CD14-positive monocyte (primary cell): ENCODE measurements at regions not wholly inside any gene's neighbourhood (a gene's known extent, or its start where the extent isn't known, plus 50 kb on each side); places are given as distances from the start of the nearest gene placed in this dataset.
"Not testable (repeated sequence)": the region's sequence is repeated elsewhere in the genome, so short reads cannot be mapped to it uniquely, and the experiment has no call there.

Source experiments
- DNase-seq, 3 donors: peaks; one replicate each; pipeline ENCODE4 v3.0.0-alpha.2; 2011 to 2022
- H2AFZ ChIP-seq: 2 replicates; pipeline ENCODE4 v1.6.0; 2012; ENCODE audit warnings: mild to moderate bottlenecking, low read depth, low read length, inconsistent platforms; ENCODE audit not compliant: insufficient read depth, poor library complexity, severe bottlenecking
- H3K27ac ChIP-seq, 2 donors: 1 replicate in 1 of 2; 2 replicates in 1 of 2; pipeline ENCODE4 v1.5.1; 2012 to 2013; ENCODE audit warnings: low read length in 2 of 2, control low read depth in 1 of 2, inconsistent platforms in 1 of 2, low read depth in 1 of 2, mild to moderate bottlenecking in 1 of 2
- H3K27me3 ChIP-seq, 2 donors: one replicate each; pipeline versions ENCODE4 v1.6.0 to v1.6.1; 2011 to 2013; ENCODE audit warnings: low read length in 2 of 2; ENCODE audit not compliant: control insufficient read depth in 2 of 2, insufficient read depth in 2 of 2
- H3K36me3 ChIP-seq, 2 donors: replicated peaks in 1 of 2; 1 replicate in 1 of 2; 2 replicates in 1 of 2; pipeline versions ENCODE4 v1.5.1 to v1.6.1; 2012 to 2013; ENCODE audit warnings: low read length in 2 of 2, control low read depth in 1 of 2, inconsistent platforms in 1 of 2, mild to moderate bottlenecking in 1 of 2; ENCODE audit not compliant: insufficient read depth in 2 of 2, control insufficient read depth in 1 of 2
- H3K4me1 ChIP-seq, 2 donors: 1 replicate in 1 of 2; 2 replicates in 1 of 2; pipeline versions ENCODE4 v1.5.1 to v1.6.1; 2012 to 2013; ENCODE audit warnings: low read length in 2 of 2, control low read depth in 1 of 2, inconsistent platforms in 1 of 2, mild to moderate bottlenecking in 1 of 2, moderate library complexity in 1 of 2; ENCODE audit not compliant: insufficient read depth in 2 of 2, control insufficient read depth in 1 of 2
- H3K4me2 ChIP-seq: replicated peaks from 2 replicates; pipeline ENCODE3; 2012; ENCODE audit warnings: low read length, moderate library complexity, mild to moderate bottlenecking; ENCODE audit not compliant: poor library complexity, severe bottlenecking; ENCODE audit errors: extremely low read depth
- H3K4me3 ChIP-seq, 3 experiments: fragments of 200-600 bp in 1 of 3; sonication (generic) in 1 of 3; replicated peaks in 1 of 3; 1 replicate in 2 of 3; 2 replicates in 1 of 3; pipeline ENCODE4 v1.5.1; 2011 to 2013; ENCODE audit warnings: low read length in 3 of 3, mild to moderate bottlenecking in 3 of 3, control low read depth in 2 of 3, low read depth in 2 of 3, inconsistent platforms in 1 of 3, moderate library complexity in 1 of 3
- H3K79me2 ChIP-seq: 2 replicates; pipeline ENCODE4 v1.6.0; 2012; ENCODE audit warnings: mild to moderate bottlenecking, control low read depth, inconsistent platforms, low read length, moderate library complexity; ENCODE audit not compliant: insufficient read depth
- H3K9ac ChIP-seq: 2 replicates; pipeline ENCODE4 v1.6.0; 2017; ENCODE audit warnings: low read length, mild to moderate bottlenecking; ENCODE audit not compliant: insufficient read depth, poor library complexity, severe bottlenecking
- H3K9me3 ChIP-seq, 2 donors: replicated peaks in 1 of 2; 1 replicate in 1 of 2; 2 replicates in 1 of 2; pipeline versions ENCODE4 v1.5.1 to v1.6.1; 2012 to 2013; ENCODE audit warnings: low read length in 2 of 2, control low read depth in 1 of 2; ENCODE audit not compliant: control insufficient read depth in 1 of 2, insufficient read depth in 1 of 2
- H4K20me1 ChIP-seq: 2 replicates; pipeline ENCODE4 v1.6.0; 2012; ENCODE audit warnings: mild to moderate bottlenecking, low read length, control low read depth, moderate library complexity; ENCODE audit not compliant: insufficient read depth
- H3K27ac Mint-ChIP-seq, 7 donors: one replicate each; pipeline ENCODE4 v1.8.0; 2020; ENCODE audit warnings: mild to moderate bottlenecking in 7 of 7, mixed read lengths in 7 of 7, moderate library complexity in 6 of 7, inconsistent platforms in 2 of 7
- H3K27me3 Mint-ChIP-seq, 3 donors: one replicate each; pipeline ENCODE4 v1.8.0; 2021 to 2022; ENCODE audit warnings: low read depth in 3 of 3, mild to moderate bottlenecking in 3 of 3, mixed read lengths in 3 of 3, moderate library complexity in 3 of 3, inconsistent platforms in 1 of 3
- H3K36me3 Mint-ChIP-seq, 2 donors: one replicate each; pipeline ENCODE4 v1.8.0; 2020; ENCODE audit warnings: mixed read lengths in 2 of 2, inconsistent platforms in 1 of 2, mild to moderate bottlenecking in 1 of 2
- H3K4me1 Mint-ChIP-seq: one replicate; pipeline ENCODE4 v1.8.0; 2020; ENCODE audit warnings: mild to moderate bottlenecking, mixed read lengths
- H3K4me3 Mint-ChIP-seq, 2 donors: one replicate each; pipeline ENCODE4 v1.8.0; 2020; ENCODE audit warnings: mild to moderate bottlenecking in 2 of 2, mixed read lengths in 2 of 2, moderate library complexity in 1 of 2
- H3K9me3 Mint-ChIP-seq, 7 donors: one replicate each; pipeline ENCODE4 v1.8.0; 2020 to 2022; ENCODE audit warnings: mixed read lengths in 7 of 7, mild to moderate bottlenecking in 6 of 7, moderate library complexity in 6 of 7, inconsistent platforms in 2 of 7
- WGBS: methylation state at CpG from one replicate; pipeline ENCODE4 v1.1.5; 2013; ENCODE audit warnings: missing lambda C conversion rate; ENCODE audit not compliant: insufficient coverage; 5-methylcytosine and 5-hydroxymethylcytosine counted together
- intact Hi-C, 2 donors: fragments of 100-400 bp; cut with micrococcal nuclease; formaldehyde crosslinking; loops; one replicate each; pipeline versions ENCODE4 v1.15.0 to v1.15.1; 2023
- TF ChIP-seq, protein P1 (sequence below): fragments of 200-600 bp; IDR thresholded peaks from one replicate; pipeline ENCODE4 v1.8.0; 2022; ENCODE audit warnings: antibody characterized with exemption, mild to moderate bottlenecking

DNA sequence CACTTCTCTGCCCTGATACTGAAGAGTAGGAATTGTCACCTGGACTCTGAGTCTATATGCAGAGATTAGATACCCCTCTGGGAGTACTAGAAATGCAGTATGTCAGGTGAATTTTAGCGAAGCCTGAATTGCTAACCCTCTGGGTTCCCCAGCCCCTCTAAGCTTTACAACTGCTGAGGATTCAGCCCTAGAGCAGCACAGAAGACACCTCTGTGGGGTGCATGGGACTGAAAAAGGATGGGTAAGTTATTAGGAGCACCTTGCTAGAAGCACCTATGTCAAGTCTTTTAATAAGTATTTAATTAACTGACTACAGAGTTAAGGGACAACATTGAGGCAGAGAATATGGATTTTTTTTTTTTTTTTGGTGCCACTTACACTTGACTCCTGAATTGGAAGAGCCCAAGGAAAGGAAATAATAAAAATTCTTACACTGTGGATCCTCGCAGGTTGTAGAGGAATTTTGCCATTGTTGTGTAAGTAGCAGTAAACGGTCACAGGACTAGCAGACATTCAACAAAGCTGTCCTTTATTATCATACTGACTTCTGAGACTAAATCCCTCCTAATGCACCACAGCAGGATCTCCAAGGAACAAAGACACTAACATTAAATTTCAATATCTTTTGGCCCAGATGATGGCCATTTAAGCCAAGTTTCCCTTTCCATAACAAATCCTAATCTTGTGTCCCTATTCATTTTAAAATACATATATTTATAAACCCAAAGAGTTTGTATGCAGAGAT is 253.2 kb downstream of the ANKRD50 start:
- Histone ChIP-seq H3K27me3 (no peaks in the 10 kb centered on the region), H3K36me3 (no peaks in the 10 kb centered on the region), H2AFZ (no peak overlapping the region), H3K4me3 (no peak overlapping the region), H4K20me1 (no peaks in the 10 kb centered on the region), H3K79me2 (no peaks in the 10 kb centered on the region), H3K9ac (no peak overlapping the region), H3K4me2 (no peak overlapping the region), H3K27ac (no peak overlapping the region), H3K4me1 (no peaks in the 10 kb centered on the region), H3K9me3 (peaks cover 16 to 28% of the 10 kb centered on the region in 2 donors)
- Mint-ChIP-seq H3K36me3 (no peaks in the 10 kb centered on the region), H3K27ac (no peak overlapping the region), H3K4me1 (no peaks in the 10 kb centered on the region), H3K4me3 (no peak overlapping the region), H3K9me3 (peaks cover 15 to 40% (median 28%) of the 10 kb centered on the region in 7 donors), H3K27me3 (peaks cover 0 to 4% (median 2%) of the 10 kb centered on the region in 3 donors)
- TF ChIP-seq, protein P1, sequence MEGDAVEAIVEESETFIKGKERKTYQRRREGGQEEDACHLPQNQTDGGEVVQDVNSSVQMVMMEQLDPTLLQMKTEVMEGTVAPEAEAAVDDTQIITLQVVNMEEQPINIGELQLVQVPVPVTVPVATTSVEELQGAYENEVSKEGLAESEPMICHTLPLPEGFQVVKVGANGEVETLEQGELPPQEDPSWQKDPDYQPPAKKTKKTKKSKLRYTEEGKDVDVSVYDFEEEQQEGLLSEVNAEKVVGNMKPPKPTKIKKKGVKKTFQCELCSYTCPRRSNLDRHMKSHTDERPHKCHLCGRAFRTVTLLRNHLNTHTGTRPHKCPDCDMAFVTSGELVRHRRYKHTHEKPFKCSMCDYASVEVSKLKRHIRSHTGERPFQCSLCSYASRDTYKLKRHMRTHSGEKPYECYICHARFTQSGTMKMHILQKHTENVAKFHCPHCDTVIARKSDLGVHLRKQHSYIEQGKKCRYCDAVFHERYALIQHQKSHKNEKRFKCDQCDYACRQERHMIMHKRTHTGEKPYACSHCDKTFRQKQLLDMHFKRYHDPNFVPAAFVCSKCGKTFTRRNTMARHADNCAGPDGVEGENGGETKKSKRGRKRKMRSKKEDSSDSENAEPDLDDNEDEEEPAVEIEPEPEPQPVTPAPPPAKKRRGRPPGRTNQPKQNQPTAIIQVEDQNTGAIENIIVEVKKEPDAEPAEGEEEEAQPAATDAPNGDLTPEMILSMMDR: no peak
- intact Hi-C loops: no loop called here
- no CpG with 5 or more reads among the region's 3 CpGs for WGBS
- no peak for DNase-seq

DNA sequence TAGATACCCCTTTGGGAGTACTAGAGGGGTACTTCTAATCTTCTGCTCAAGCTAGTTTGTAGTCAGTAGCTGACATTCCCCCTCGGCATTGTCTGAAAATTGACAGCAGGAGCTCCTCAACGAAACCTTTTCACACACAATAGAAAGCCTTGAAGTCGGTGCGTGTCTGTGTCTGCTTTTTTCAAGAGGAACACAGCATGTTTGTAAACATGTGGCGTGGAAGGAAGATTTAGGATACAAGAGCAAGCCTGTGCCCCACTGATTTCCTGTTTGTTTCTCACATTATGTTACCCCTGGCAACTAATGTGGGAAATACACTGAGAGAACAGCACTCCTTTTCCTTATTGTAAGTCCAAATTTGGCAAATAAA is 252.6 kb downstream of the ANKRD50 start:
- Mint-ChIP-seq H3K27ac (no peak overlapping the region), H3K36me3 (no peaks in the 10 kb centered on the region), H3K9me3 (peaks cover 15 to 40% (median 29%) of the 10 kb centered on the region in 7 donors), H3K4me1 (no peaks in the 10 kb centered on the region), H3K4me3 (no peak overlapping the region), H3K27me3 (peaks cover 0 to 4% (median 2%) of the 10 kb centered on the region in 3 donors)
- TF ChIP-seq, protein P1: no peak
- Histone ChIP-seq H3K27me3 (no peaks in the 10 kb centered on the region), H3K4me3 (no peak overlapping the region), H3K4me2 (no peak overlapping the region), H3K4me1 (no peaks in the 10 kb centered on the region), H4K20me1 (no peaks in the 10 kb centered on the region), H2AFZ (no peak overlapping the region), H3K79me2 (no peaks in the 10 kb centered on the region), H3K9me3 (peaks cover 16 to 28% of the 10 kb centered on the region in 2 donors), H3K36me3 (no peaks in the 10 kb centered on the region), H3K9ac (no peak overlapping the region), H3K27ac (no peak overlapping the region)
- intact Hi-C loops: no loop called here
- DNase-seq: no peak
- no CpG with 5 or more reads among the region's 5 CpGs for WGBS

DNA sequence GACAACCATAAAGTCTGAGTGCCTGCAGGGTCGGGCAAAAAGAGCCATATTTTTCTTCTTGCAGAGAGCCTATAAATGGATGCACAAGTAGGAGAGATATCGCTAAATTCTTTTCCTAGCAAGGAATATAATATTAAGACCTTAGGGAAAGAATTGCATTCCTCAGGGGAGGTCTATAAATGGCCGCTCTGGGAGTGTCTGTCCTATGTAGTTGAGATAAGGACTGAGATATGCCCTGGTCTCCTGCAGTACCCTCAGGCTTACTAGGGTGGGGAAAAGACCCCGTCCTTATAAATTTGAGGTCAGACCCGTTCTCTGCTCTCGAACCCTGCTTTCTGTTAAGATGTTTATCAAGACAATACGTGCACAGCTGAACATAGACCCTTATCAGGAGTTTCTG is 250.9 kb downstream of the ANKRD50 start:
- WGBS: 91% methylated on average over 5 of the region's 7 CpGs
- not testable (repeated sequence) for H3K27ac Mint-ChIP-seq

More for the DNA sequence above, 250.9 kb downstream of the ANKRD50 start:
- intact Hi-C loops, H3K27me3 ChIP-seq, H3K4me1 ChIP-seq, H3K4me2 ChIP-seq, H3K4me3 ChIP-seq, H3K27ac ChIP-seq, DNase-seq, H3K4me1 Mint-ChIP-seq, H3K79me2 ChIP-seq, H4K20me1 ChIP-seq, H3K36me3 Mint-ChIP-seq, H3K4me3 Mint-ChIP-seq, H2AFZ ChIP-seq, H3K36me3 ChIP-seq, H3K9ac ChIP-seq, H3K27me3 Mint-ChIP-seq: not testable (repeated sequence)
- peaks cover 15 to 40% (median 29%) of the 10 kb centered on the region in 7 donors for H3K9me3 Mint-ChIP-seq
- peaks cover 16 to 28% of the 10 kb centered on the region in 2 donors for H3K9me3 ChIP-seq
